ENCODE measurements at regions not wholly inside any gene's neighbourhood (a gene's known extent, or its start where the extent isn't known, plus 50 kb on each side); places are given as distances from the start of the nearest gene placed in this dataset.

- no peak for DNase-seq (ENCODE audit: low read depth, low spot score)
- Histone ChIP-seq H3K27ac (ENCODE audit: control insufficient read depth, insufficient read depth) (no peak overlapping the region), H3K4me2 (ENCODE audit: control insufficient read depth, insufficient read depth) (no peak overlapping the region), H3K9ac (ENCODE audit: control insufficient read depth, insufficient read depth, low read length) (no peak overlapping the region), H3K36me3 (ENCODE audit: control insufficient read depth in 2 of 2, insufficient read depth in 2 of 2, low read length in 1 of 2) (no peaks in the 10 kb centered on the region), H2AFZ (ENCODE audit: control insufficient read depth, low read depth, low read length) (no peak overlapping the region), H3K79me2 (ENCODE audit: control insufficient read depth, insufficient read depth, low read length) (no peaks in the 10 kb centered on the region), H3K4me3 (no peak overlapping the region), H3K27me3 (replicated peaks in 1 of 2; ENCODE audit: control insufficient read depth in 2 of 2, insufficient read depth in 2 of 2, low read length in 1 of 2) (no peaks in the 10 kb centered on the region), H3K4me1 (ENCODE audit: control insufficient read depth, insufficient read depth, low read length) (no peaks in the 10 kb centered on the region), H3K9me3 (replicated peaks; ENCODE audit: control insufficient read depth, insufficient read depth, low read length) (no peaks in the 10 kb centered on the region; the same call in 2 of the 3 replicates), H4K20me1 (ENCODE audit: control insufficient read depth, insufficient read depth) (no peaks in the 10 kb centered on the region)
- RAD21 ChIA-PET (ENCODE audit: unreplicated experiment) = no interaction called here
- POLR2A ChIA-PET = no interaction called here
- FAIRE-seq = no peak
- ATAC-seq = no peak
- no peak for TF ChIP-seq E4F1 (IDR thresholded peaks at IDR 0.05; ENCODE audit: borderline replicate concordance, partially characterized antibody)
- SMC1A ChIA-PET (ENCODE audit: uncharacterized antibody, unreplicated experiment) = no interaction called here
- intact Hi-C loops (cut with micrococcal nuclease; ENCODE audit: unreplicated experiment) (no loop called here), in situ Hi-C loops (cut with MboI) (no loop called here)
- WGBS (ENCODE audit: insufficient coverage, insufficient replicate concordance, low lambda C conversion rate, missing lambda C conversion rate) = 12% methylated on average over 4 of the region's 4 CpGs
- CTCF ChIA-PET = no interaction called here
- no TSS peak for BruUV-seq (replicated peaks)
These were observed 215.1 kb downstream of the PCDH17 start for GRCh38 chr13:57846600-57847173.

- no peak overlapping the region for H3K4me3 ChIP-seq
- no peak overlapping the region for H3K27ac ChIP-seq (ENCODE audit: control insufficient read depth, insufficient read depth)
- ChIA-PET RAD21 (ENCODE audit: unreplicated experiment) (no interaction called here), CTCF (interaction anchor here (1.0 to 2.8 kb wide), 2 partner anchors 231 to 234 kb away, joined by 3 to 8 read pairs; no protein-coding TSS in a partner anchor), POLR2A (no interaction called here), SMC1A (ENCODE audit: uncharacterized antibody, unreplicated experiment) (interaction anchor here (1.2 kb wide), 1 partner anchor 9 kb away, joined by 3 read pairs; no protein-coding TSS in a partner anchor)
- FAIRE-seq (no peak), ATAC-seq (no peak), DNase-seq (ENCODE audit: low read depth, low spot score) (no peak)
- H3K27me3 ChIP-seq (replicated peaks in 1 of 2; ENCODE audit: control insufficient read depth in 2 of 2, insufficient read depth in 2 of 2, low read length in 1 of 2) = no peaks in the 10 kb centered on the region
- H3K9ac ChIP-seq (ENCODE audit: control insufficient read depth, insufficient read depth, low read length) = no peak overlapping the region
- no peaks in the 10 kb centered on the region for H4K20me1 ChIP-seq (ENCODE audit: control insufficient read depth, insufficient read depth)
- no peaks in the 10 kb centered on the region for H3K79me2 ChIP-seq (ENCODE audit: control insufficient read depth, insufficient read depth, low read length)
- no peak overlapping the region for H3K4me2 ChIP-seq (ENCODE audit: control insufficient read depth, insufficient read depth)
- BruUV-seq (replicated peaks) = no TSS peak
- intact Hi-C loops (cut with micrococcal nuclease; ENCODE audit: unreplicated experiment) = loop anchor here (10.0 kb wide), 1 partner anchor 233 kb away; no protein-coding TSS in a partner anchor
- WGBS (ENCODE audit: insufficient coverage, insufficient replicate concordance, low lambda C conversion rate, missing lambda C conversion rate) = 0% methylated on average over 1 of the region's 1 CpG
- H3K36me3 ChIP-seq (ENCODE audit: control insufficient read depth in 2 of 2, insufficient read depth in 2 of 2, low read length in 1 of 2) = no peaks in the 10 kb centered on the region
- in situ Hi-C loops (cut with MboI) = no loop called here
- no peaks in the 10 kb centered on the region for H3K9me3 ChIP-seq (replicated peaks; ENCODE audit: control insufficient read depth, insufficient read depth, low read length)
- no peak overlapping the region for H2AFZ ChIP-seq (ENCODE audit: control insufficient read depth, low read depth, low read length)
- no peak for TF ChIP-seq RCOR1 (conservative IDR thresholded peaks at IDR 0.05; ENCODE audit: low read depth, low read length)
- H3K4me1 ChIP-seq (ENCODE audit: control insufficient read depth, insufficient read depth, low read length) = no peaks in the 10 kb centered on the region
These were observed 226.4 kb downstream of the PCDH17 start for GRCh38 chr13:57857945-57858344.
